ENCODE measurements at regions not wholly inside any gene's neighbourhood (a gene's known extent, or its start where the extent isn't known, plus 50 kb on each side); places are given as distances from the start of the nearest gene placed in this dataset.

- TF ChIP-seq SMC3 (IDR thresholded peaks at IDR 0.05; ENCODE audit: low read length) (no peak), FOXC1 (CRISPR knock-in tag; IDR thresholded peaks at IDR 0.05; ENCODE audit: borderline replicate concordance) (no peak), AHR (CRISPR knock-in tag; IDR thresholded peaks at IDR 0.05) (no peak), ZNF629 (CRISPR knock-in tag; conservative IDR thresholded peaks at IDR 0.05) (peak; percentile 42; the same call in 1 of the 2 replicates), ZNF572 (CRISPR knock-in tag; IDR thresholded peaks at IDR 0.05) (no peak), TBP (CRISPR knock-in tag; IDR thresholded peaks at IDR 0.05) (no peak), ARNTL (CRISPR knock-in tag; IDR thresholded peaks at IDR 0.05) (no peak), TBL1XR1 (IDR thresholded peaks at IDR 0.05; ENCODE audit: borderline replicate concordance, low read length, partially characterized antibody) (peak; percentile 45), ZSCAN20 (CRISPR knock-in tag; IDR thresholded peaks at IDR 0.05; ENCODE audit: borderline replicate concordance) (no peak), HES4 (CRISPR knock-in tag; IDR thresholded peaks at IDR 0.05; ENCODE audit: borderline replicate concordance) (no peak), ZGPAT (CRISPR knock-in tag; IDR thresholded peaks at IDR 0.05) (peak; percentile 51; the same call in 1 of the 2 replicates), EED (CRISPR knock-in tag; IDR thresholded peaks at IDR 0.05) (no peak), GZF1 (CRISPR knock-in tag; IDR thresholded peaks at IDR 0.05) (no peak), ELF1 (CRISPR knock-in tag; IDR thresholded peaks at IDR 0.05) (no peak), GATAD2A (CRISPR knock-in tag; IDR thresholded peaks at IDR 0.05) (peak; percentile 83), JUND (CRISPR knock-in tag; IDR thresholded peaks at IDR 0.05) (no peak), ZNF672 (CRISPR knock-in tag; IDR thresholded peaks at IDR 0.05) (no peak), TCF7 (IDR thresholded peaks at IDR 0.05; ENCODE audit: low read depth) (peak; percentile 77), ZNF800 (CRISPR knock-in tag; IDR thresholded peaks at IDR 0.05) (no peak), FOXM1 (CRISPR knock-in tag; IDR thresholded peaks at IDR 0.05) (no peak), NPAS2 (CRISPR knock-in tag; IDR thresholded peaks at IDR 0.05; ENCODE audit: borderline replicate concordance) (no peak), NR2C2 (CRISPR knock-in tag; IDR thresholded peaks at IDR 0.05; ENCODE audit: borderline replicate concordance) (peak; percentile 50; the same call in 1 of the 2 replicates), ZNF614 (CRISPR knock-in tag; IDR thresholded peaks at IDR 0.05; ENCODE audit: borderline replicate concordance) (0 out of 2 replicates have a peak, but pooled peaks have one; percentile 19)
- TF ChIP-seq, protein P1, sequence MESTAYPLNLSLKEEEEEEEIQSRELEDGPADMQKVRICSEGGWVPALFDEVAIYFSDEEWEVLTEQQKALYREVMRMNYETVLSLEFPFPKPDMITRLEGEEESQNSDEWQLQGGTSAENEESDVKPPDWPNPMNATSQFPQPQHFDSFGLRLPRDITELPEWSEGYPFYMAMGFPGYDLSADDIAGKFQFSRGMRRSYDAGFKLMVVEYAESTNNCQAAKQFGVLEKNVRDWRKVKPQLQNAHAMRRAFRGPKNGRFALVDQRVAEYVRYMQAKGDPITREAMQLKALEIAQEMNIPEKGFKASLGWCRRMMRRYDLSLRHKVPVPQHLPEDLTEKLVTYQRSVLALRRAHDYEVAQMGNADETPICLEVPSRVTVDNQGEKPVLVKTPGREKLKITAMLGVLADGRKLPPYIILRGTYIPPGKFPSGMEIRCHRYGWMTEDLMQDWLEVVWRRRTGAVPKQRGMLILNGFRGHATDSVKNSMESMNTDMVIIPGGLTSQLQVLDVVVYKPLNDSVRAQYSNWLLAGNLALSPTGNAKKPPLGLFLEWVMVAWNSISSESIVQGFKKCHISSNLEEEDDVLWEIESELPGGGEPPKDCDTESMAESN (CRISPR knock-in tag; conservative IDR thresholded peaks at IDR 0.05), result no peak
- TF ChIP-seq, protein P2, sequence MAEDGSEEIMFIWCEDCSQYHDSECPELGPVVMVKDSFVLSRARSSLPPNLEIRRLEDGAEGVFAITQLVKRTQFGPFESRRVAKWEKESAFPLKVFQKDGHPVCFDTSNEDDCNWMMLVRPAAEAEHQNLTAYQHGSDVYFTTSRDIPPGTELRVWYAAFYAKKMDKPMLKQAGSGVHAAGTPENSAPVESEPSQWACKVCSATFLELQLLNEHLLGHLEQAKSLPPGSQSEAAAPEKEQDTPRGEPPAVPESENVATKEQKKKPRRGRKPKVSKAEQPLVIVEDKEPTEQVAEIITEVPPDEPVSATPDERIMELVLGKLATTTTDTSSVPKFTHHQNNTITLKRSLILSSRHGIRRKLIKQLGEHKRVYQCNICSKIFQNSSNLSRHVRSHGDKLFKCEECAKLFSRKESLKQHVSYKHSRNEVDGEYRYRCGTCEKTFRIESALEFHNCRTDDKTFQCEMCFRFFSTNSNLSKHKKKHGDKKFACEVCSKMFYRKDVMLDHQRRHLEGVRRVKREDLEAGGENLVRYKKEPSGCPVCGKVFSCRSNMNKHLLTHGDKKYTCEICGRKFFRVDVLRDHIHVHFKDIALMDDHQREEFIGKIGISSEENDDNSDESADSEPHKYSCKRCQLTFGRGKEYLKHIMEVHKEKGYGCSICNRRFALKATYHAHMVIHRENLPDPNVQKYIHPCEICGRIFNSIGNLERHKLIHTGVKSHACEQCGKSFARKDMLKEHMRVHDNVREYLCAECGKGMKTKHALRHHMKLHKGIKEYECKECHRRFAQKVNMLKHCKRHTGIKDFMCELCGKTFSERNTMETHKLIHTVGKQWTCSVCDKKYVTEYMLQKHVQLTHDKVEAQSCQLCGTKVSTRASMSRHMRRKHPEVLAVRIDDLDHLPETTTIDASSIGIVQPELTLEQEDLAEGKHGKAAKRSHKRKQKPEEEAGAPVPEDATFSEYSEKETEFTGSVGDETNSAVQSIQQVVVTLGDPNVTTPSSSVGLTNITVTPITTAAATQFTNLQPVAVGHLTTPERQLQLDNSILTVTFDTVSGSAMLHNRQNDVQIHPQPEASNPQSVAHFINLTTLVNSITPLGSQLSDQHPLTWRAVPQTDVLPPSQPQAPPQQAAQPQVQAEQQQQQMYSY (CRISPR knock-in tag; IDR thresholded peaks at IDR 0.05), result no peak
Observed at GRCh38 chr22:33130473-33130872, 72.3 kb upstream of the SYN3 start (continued).

Measured in HepG2 (cell line).